ENCODE measurements at regions not wholly inside any gene's neighbourhood (a gene's known extent, or its start where the extent isn't known, plus 50 kb on each side); places are given as distances from the start of the nearest gene placed in this dataset.

- ATAC-seq (ENCODE audit: low FRiP score), result no peak
- TF ChIP-seq CTCF (IDR thresholded peaks at IDR 0.05), result no peak
- no peak for DNase-seq (ENCODE audit: low spot score)
Measured at GRCh38 chr2:201977651-201978050, 56.0 kb upstream of the FZD7 start.

- DNase-seq (ENCODE audit: low spot score) (no peak), ATAC-seq (ENCODE audit: low FRiP score) (no peak)
- TF ChIP-seq CTCF (IDR thresholded peaks at IDR 0.05), result no peak
Measured at GRCh38 chr2:201978333-201978732, 55.3 kb upstream of the FZD7 start.

- no peak for TF ChIP-seq CTCF (IDR thresholded peaks at IDR 0.05)
- DNase-seq (ENCODE audit: low spot score) (no peak), ATAC-seq (ENCODE audit: low FRiP score) (no peak)
Measured at GRCh38 chr2:201978986-201979385, 54.7 kb upstream of the FZD7 start.

GRCh38 chr2:201980389-201980821 lies 53.2 kb upstream of the FZD7 start:
- DNase-seq (ENCODE audit: low spot score) (no peak), ATAC-seq (ENCODE audit: low FRiP score) (no peak)
- TF ChIP-seq CTCF (IDR thresholded peaks at IDR 0.05), result no peak

GRCh38 chr2:201980946-201981345 lies 52.7 kb upstream of the FZD7 start:
- DNase-seq (ENCODE audit: low spot score) (no peak), ATAC-seq (ENCODE audit: low FRiP score) (no peak)
- TF ChIP-seq CTCF (IDR thresholded peaks at IDR 0.05), result no peak

- DNase-seq (ENCODE audit: low spot score) (no peak), ATAC-seq (ENCODE audit: low FRiP score) (no peak)
- TF ChIP-seq CTCF (IDR thresholded peaks at IDR 0.05), result no peak
Measured at GRCh38 chr2:201983174-201983573, 50.5 kb upstream of the FZD7 start.

GRCh38 chr2:201983800-201984199 lies 49.9 kb upstream of the FZD7 start:
- no peak for ATAC-seq (ENCODE audit: low FRiP score)
- no peak for TF ChIP-seq CTCF (IDR thresholded peaks at IDR 0.05)
- DNase-seq (ENCODE audit: low spot score), result no peak

All from omental fat pad (tissue), 3 donors.